ENCODE measurements at regions not wholly inside any gene's neighbourhood (a gene's known extent, or its start where the extent isn't known, plus 50 kb on each side); places are given as distances from the start of the nearest gene placed in this dataset.
"Not testable (repeated sequence)": the region's sequence is repeated elsewhere in the genome, so short reads cannot be mapped to it uniquely, and the experiment has no call there.

- not testable (repeated sequence) for H3K36me3 ChIP-seq (ENCODE audit: control insufficient read depth, insufficient read depth, low read length); H3K27ac ChIP-seq (ENCODE audit: low read depth, low read length, severe bottlenecking); H3K4me1 ChIP-seq (ENCODE audit: control insufficient read depth, insufficient read depth, low read length, poor library complexity, severe bottlenecking); H3K9me3 ChIP-seq (ENCODE audit: control insufficient read depth, low read length); H3K4me3 ChIP-seq (ENCODE audit: extremely low read depth, insufficient read depth, low read length, poor library complexity, severe bottlenecking)
- 94 to 100% methylated on average over 1 to 4 of the region's 5 CpGs for WGBS, 2 experiments (ENCODE audit: insufficient coverage in 2 of 2)
Measured at GRCh38 chr5:20890936-20891335, 902.9 kb upstream of the CDH18 start.

GRCh38 chr5:20875726-20876125 lies 887.7 kb upstream of the CDH18 start:
- not testable (repeated sequence) for H3K27ac ChIP-seq (ENCODE audit: low read depth, low read length, severe bottlenecking); H3K4me3 ChIP-seq (ENCODE audit: extremely low read depth, insufficient read depth, low read length, poor library complexity, severe bottlenecking); H3K36me3 ChIP-seq (ENCODE audit: control insufficient read depth, insufficient read depth, low read length); H3K4me1 ChIP-seq (ENCODE audit: control insufficient read depth, insufficient read depth, low read length, poor library complexity, severe bottlenecking); H3K9me3 ChIP-seq (ENCODE audit: control insufficient read depth, low read length)

- not testable (repeated sequence) for H3K4me3 ChIP-seq (ENCODE audit: extremely low read depth, insufficient read depth, low read length, poor library complexity, severe bottlenecking); H3K9me3 ChIP-seq (ENCODE audit: control insufficient read depth, low read length); H3K4me1 ChIP-seq (ENCODE audit: control insufficient read depth, insufficient read depth, low read length, poor library complexity, severe bottlenecking); H3K27ac ChIP-seq (ENCODE audit: low read depth, low read length, severe bottlenecking); H3K36me3 ChIP-seq (ENCODE audit: control insufficient read depth, insufficient read depth, low read length)
- WGBS, 2 experiments (ENCODE audit: insufficient coverage in 2 of 2), result no CpG with 5 or more reads among the region's 3 CpGs
Measured at GRCh38 chr5:20865892-20866291, 877.9 kb upstream of the CDH18 start.

GRCh38 chr5:20833081-20833627 lies 845.2 kb upstream of the CDH18 start:
- Histone ChIP-seq H3K4me1 (ENCODE audit: control insufficient read depth, insufficient read depth, low read length, poor library complexity, severe bottlenecking) (no peaks in the 10 kb centered on the region), H3K27ac (ENCODE audit: low read depth, low read length, severe bottlenecking) (no peak overlapping the region), H3K36me3 (ENCODE audit: control insufficient read depth, insufficient read depth, low read length) (no peaks in the 10 kb centered on the region), H3K9me3 (ENCODE audit: control insufficient read depth, low read length) (no peaks in the 10 kb centered on the region), H3K4me3 (ENCODE audit: extremely low read depth, insufficient read depth, low read length, poor library complexity, severe bottlenecking) (no peak overlapping the region)
- WGBS, 2 experiments (ENCODE audit: insufficient coverage in 2 of 2), result 84 to 87% methylated on average over 3 to 4 of the region's 4 CpGs

- WGBS, 2 experiments (ENCODE audit: insufficient coverage in 2 of 2), result 93 to 100% methylated on average over 1 of the region's 5 CpGs
- Histone ChIP-seq H3K4me1 (ENCODE audit: control insufficient read depth, insufficient read depth, low read length, poor library complexity, severe bottlenecking) (no peaks in the 10 kb centered on the region), H3K4me3 (ENCODE audit: extremely low read depth, insufficient read depth, low read length, poor library complexity, severe bottlenecking) (no peak overlapping the region), H3K36me3 (ENCODE audit: control insufficient read depth, insufficient read depth, low read length) (no peaks in the 10 kb centered on the region), H3K27ac (ENCODE audit: low read depth, low read length, severe bottlenecking) (no peak overlapping the region), H3K9me3 (ENCODE audit: control insufficient read depth, low read length) (no peaks in the 10 kb centered on the region)
Measured at GRCh38 chr5:20832204-20833080, 844.4 kb upstream of the CDH18 start.

- WGBS, 2 experiments (ENCODE audit: insufficient coverage in 2 of 2), result no CpG with 5 or more reads among the region's 1 CpG
Measured at GRCh38 chr5:20825951-20826350, 838.0 kb upstream of the CDH18 start.

GRCh38 chr5:20797216-20797615 lies 809.2 kb upstream of the CDH18 start:
- 80% methylated on average over 1 of the region's 1 CpG; no CpG with 5 or more reads in 1 of the 2 experiments for WGBS, 2 experiments (ENCODE audit: insufficient coverage in 2 of 2)
- not testable (repeated sequence) for H3K36me3 ChIP-seq (ENCODE audit: control insufficient read depth, insufficient read depth, low read length); H3K9me3 ChIP-seq (ENCODE audit: control insufficient read depth, low read length); H3K4me3 ChIP-seq (ENCODE audit: extremely low read depth, insufficient read depth, low read length, poor library complexity, severe bottlenecking); H3K27ac ChIP-seq (ENCODE audit: low read depth, low read length, severe bottlenecking); H3K4me1 ChIP-seq (ENCODE audit: control insufficient read depth, insufficient read depth, low read length, poor library complexity, severe bottlenecking)

More at GRCh38 chr5:20825951-20826350, 838.0 kb upstream of the CDH18 start:
- H3K36me3 ChIP-seq (ENCODE audit: control insufficient read depth, insufficient read depth, low read length); H3K27ac ChIP-seq (ENCODE audit: low read depth, low read length, severe bottlenecking); H3K4me1 ChIP-seq (ENCODE audit: control insufficient read depth, insufficient read depth, low read length, poor library complexity, severe bottlenecking); H3K9me3 ChIP-seq (ENCODE audit: control insufficient read depth, low read length); H3K4me3 ChIP-seq (ENCODE audit: extremely low read depth, insufficient read depth, low read length, poor library complexity, severe bottlenecking): not testable (repeated sequence)

- H3K27ac ChIP-seq (ENCODE audit: low read depth, low read length, severe bottlenecking); H3K4me1 ChIP-seq (ENCODE audit: control insufficient read depth, insufficient read depth, low read length, poor library complexity, severe bottlenecking); H3K4me3 ChIP-seq (ENCODE audit: extremely low read depth, insufficient read depth, low read length, poor library complexity, severe bottlenecking); H3K9me3 ChIP-seq (ENCODE audit: control insufficient read depth, low read length); H3K36me3 ChIP-seq (ENCODE audit: control insufficient read depth, insufficient read depth, low read length): not testable (repeated sequence)
- no CpG with 5 or more reads among the region's 5 CpGs for WGBS, 2 experiments (ENCODE audit: insufficient coverage in 2 of 2)
Measured at GRCh38 chr5:20784755-20785154, 796.8 kb upstream of the CDH18 start.

- H3K27ac ChIP-seq (ENCODE audit: low read depth, low read length, severe bottlenecking); H3K9me3 ChIP-seq (ENCODE audit: control insufficient read depth, low read length): not testable (repeated sequence)
- no CpG with 5 or more reads among the region's 2 CpGs for WGBS, 2 experiments (ENCODE audit: insufficient coverage in 2 of 2)
Measured at GRCh38 chr5:20783484-20783883, 795.5 kb upstream of the CDH18 start.

GRCh38 chr5:20771338-20771737 lies 783.3 kb upstream of the CDH18 start:
- not testable (repeated sequence) for H3K27ac ChIP-seq (ENCODE audit: low read depth, low read length, severe bottlenecking); H3K4me3 ChIP-seq (ENCODE audit: extremely low read depth, insufficient read depth, low read length, poor library complexity, severe bottlenecking); H3K4me1 ChIP-seq (ENCODE audit: control insufficient read depth, insufficient read depth, low read length, poor library complexity, severe bottlenecking); H3K9me3 ChIP-seq (ENCODE audit: control insufficient read depth, low read length); H3K36me3 ChIP-seq (ENCODE audit: control insufficient read depth, insufficient read depth, low read length)
- WGBS, 2 experiments (ENCODE audit: insufficient coverage in 2 of 2), result no CpG with 5 or more reads among the region's 2 CpGs

More at GRCh38 chr5:20783484-20783883, 795.5 kb upstream of the CDH18 start:
- not testable (repeated sequence) for H3K4me3 ChIP-seq (ENCODE audit: extremely low read depth, insufficient read depth, low read length, poor library complexity, severe bottlenecking); H3K4me1 ChIP-seq (ENCODE audit: control insufficient read depth, insufficient read depth, low read length, poor library complexity, severe bottlenecking); H3K36me3 ChIP-seq (ENCODE audit: control insufficient read depth, insufficient read depth, low read length)

GRCh38 chr5:20765074-20765473 lies 777.1 kb upstream of the CDH18 start:
- not testable (repeated sequence) for H3K4me1 ChIP-seq (ENCODE audit: control insufficient read depth, insufficient read depth, low read length, poor library complexity, severe bottlenecking); H3K36me3 ChIP-seq (ENCODE audit: control insufficient read depth, insufficient read depth, low read length); H3K9me3 ChIP-seq (ENCODE audit: control insufficient read depth, low read length); H3K4me3 ChIP-seq (ENCODE audit: extremely low read depth, insufficient read depth, low read length, poor library complexity, severe bottlenecking); H3K27ac ChIP-seq (ENCODE audit: low read depth, low read length, severe bottlenecking)
- no CpG with 5 or more reads among the region's 2 CpGs for WGBS, 2 experiments (ENCODE audit: insufficient coverage in 2 of 2)
